Activated CD8-positive, alpha-beta T cell treated with anti-CD3 and anti-CD28 coated beads for 36 hours (primary cell): ENCODE measurements at regions not wholly inside any gene's neighbourhood (a gene's known extent, or its start where the extent isn't known, plus 50 kb on each side); places are given as distances from the start of the nearest gene placed in this dataset.

Source experiments
- ATAC-seq: fragments of 200-7000 bp; cut with Tn5 transposase; one replicate; pipeline ENCODE4 v1.10.0; 2021; ENCODE audit warnings: mild to moderate bottlenecking, moderate library complexity
- CTCF ChIA-PET: fragments of 350-600 bp; sonication (Branson Sonifier 250); formaldehyde crosslinking; loops from one replicate; lab custom pipeline; 2021; ENCODE audit warnings: antibody characterized with exemption; lab: Charles Lee
- POLR2A ChIA-PET: fragments of 350-600 bp; sonication (Branson Sonifier 250); formaldehyde crosslinking; loops from one replicate; lab custom pipeline; 2021; ENCODE audit warnings: antibody characterized with exemption; lab: Charles Lee
- DNase-seq: peaks from one replicate; pipeline ENCODE4 v3.0.0-alpha.2; 2020
- H3K27ac Mint-ChIP-seq: one replicate; pipeline ENCODE4 v1.8.0; 2021; ENCODE audit warnings: mild to moderate bottlenecking, mixed read lengths
- H3K27me3 Mint-ChIP-seq: one replicate; pipeline ENCODE4 v1.8.0; 2021; ENCODE audit warnings: mixed read lengths
- H3K36me3 Mint-ChIP-seq: one replicate; pipeline ENCODE4 v1.8.0; 2021; ENCODE audit warnings: low read depth, mixed read lengths
- H3K4me1 Mint-ChIP-seq: one replicate; pipeline ENCODE4 v1.8.0; 2021; ENCODE audit warnings: low read depth, mixed read lengths
- H3K4me3 Mint-ChIP-seq: one replicate; pipeline ENCODE4 v1.8.0; 2021; ENCODE audit warnings: mild to moderate bottlenecking, moderate library complexity, mixed read lengths
- H3K9me3 Mint-ChIP-seq: one replicate; pipeline ENCODE4 v1.8.0; 2021; ENCODE audit warnings: mixed read lengths
- intact Hi-C: fragments of 100-400 bp; cut with micrococcal nuclease; formaldehyde crosslinking; loops from one replicate; pipeline ENCODE4 v1.10.0; 2022
- TF ChIP-seq, protein P1 (sequence below): fragments of 200-600 bp; IDR thresholded peaks from one replicate; pipeline ENCODE4 v1.8.0; 2022; ENCODE audit warnings: antibody characterized with exemption, mild to moderate bottlenecking

GRCh38 chr3:72299321-72299802 lies 514.4 kb upstream of the PROK2 start:
- no peaks in the 10 kb centered on the region for H3K4me1 Mint-ChIP-seq
- H3K4me3 Mint-ChIP-seq, result no peak overlapping the region
- ChIA-PET POLR2A (interaction anchor here (0.7 kb wide), 1 partner anchor 20 kb away, joined by 3 read pairs; no protein-coding TSS in a partner anchor), CTCF (interaction anchor here (0.6 kb wide), 1 partner anchor 140 kb away, joined by 3 read pairs; no protein-coding TSS in a partner anchor)
- TF ChIP-seq, protein P1, sequence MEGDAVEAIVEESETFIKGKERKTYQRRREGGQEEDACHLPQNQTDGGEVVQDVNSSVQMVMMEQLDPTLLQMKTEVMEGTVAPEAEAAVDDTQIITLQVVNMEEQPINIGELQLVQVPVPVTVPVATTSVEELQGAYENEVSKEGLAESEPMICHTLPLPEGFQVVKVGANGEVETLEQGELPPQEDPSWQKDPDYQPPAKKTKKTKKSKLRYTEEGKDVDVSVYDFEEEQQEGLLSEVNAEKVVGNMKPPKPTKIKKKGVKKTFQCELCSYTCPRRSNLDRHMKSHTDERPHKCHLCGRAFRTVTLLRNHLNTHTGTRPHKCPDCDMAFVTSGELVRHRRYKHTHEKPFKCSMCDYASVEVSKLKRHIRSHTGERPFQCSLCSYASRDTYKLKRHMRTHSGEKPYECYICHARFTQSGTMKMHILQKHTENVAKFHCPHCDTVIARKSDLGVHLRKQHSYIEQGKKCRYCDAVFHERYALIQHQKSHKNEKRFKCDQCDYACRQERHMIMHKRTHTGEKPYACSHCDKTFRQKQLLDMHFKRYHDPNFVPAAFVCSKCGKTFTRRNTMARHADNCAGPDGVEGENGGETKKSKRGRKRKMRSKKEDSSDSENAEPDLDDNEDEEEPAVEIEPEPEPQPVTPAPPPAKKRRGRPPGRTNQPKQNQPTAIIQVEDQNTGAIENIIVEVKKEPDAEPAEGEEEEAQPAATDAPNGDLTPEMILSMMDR, result no peak
- no peaks in the 10 kb centered on the region for H3K27me3 Mint-ChIP-seq
- DNase-seq (no peak), ATAC-seq (no peak)
- no peaks in the 10 kb centered on the region for H3K9me3 Mint-ChIP-seq
- no peaks in the 10 kb centered on the region for H3K36me3 Mint-ChIP-seq
- no peak overlapping the region for H3K27ac Mint-ChIP-seq
- intact Hi-C loops, result no loop called here

GRCh38 chr3:72298201-72299152 lies 513.5 kb upstream of the PROK2 start:
- no peak for ATAC-seq
- no peak for DNase-seq
- intact Hi-C loops, result no loop called here
- TF ChIP-seq, protein P1, result no peak
- Mint-ChIP-seq H3K36me3 (no peaks in the 10 kb centered on the region), H3K27me3 (no peaks in the 10 kb centered on the region), H3K27ac (no peak overlapping the region), H3K4me3 (no peak overlapping the region), H3K9me3 (no peaks in the 10 kb centered on the region), H3K4me1 (no peaks in the 10 kb centered on the region)
- ChIA-PET POLR2A (interaction anchor here (1.4 kb wide), 1 partner anchor 21 kb away, joined by 3 read pairs; no protein-coding TSS in a partner anchor), CTCF (interaction anchor here (0.6 kb wide), 1 partner anchor 139 kb away, joined by 3 read pairs; no protein-coding TSS in a partner anchor)

DNA sequence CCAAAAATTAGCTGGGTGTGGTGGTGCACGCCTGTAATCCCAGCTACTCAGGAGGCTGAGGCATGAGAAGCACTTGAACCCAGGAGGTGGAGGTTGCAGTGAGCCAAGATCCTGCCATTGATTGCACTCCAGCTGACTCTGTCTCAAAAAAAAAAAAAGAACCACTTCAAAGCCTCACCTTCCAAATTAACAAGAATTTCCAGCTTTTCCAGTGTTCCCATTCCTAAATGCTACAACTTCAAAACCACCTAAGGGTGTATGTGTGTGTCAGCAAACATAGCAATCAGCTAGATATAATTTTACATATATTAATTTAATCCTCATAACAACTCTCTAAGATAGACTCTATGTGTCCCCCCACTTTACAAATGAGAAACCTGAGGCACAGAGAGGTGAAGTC lies 512.5 kb upstream of the PROK2 start:
- ChIA-PET POLR2A (interaction anchor here (1.4 kb wide), 1 partner anchor 20 kb away, joined by 3 read pairs; no protein-coding TSS in a partner anchor), CTCF (no interaction called here)
- TF ChIP-seq, protein P1, result no peak

GRCh38 chr3:72296477-72297111 lies 511.6 kb upstream of the PROK2 start:
- H3K4me3 Mint-ChIP-seq, result no peak overlapping the region
- DNase-seq, result no peak
- intact Hi-C loops, result no loop called here
- no peak overlapping the region for H3K27ac Mint-ChIP-seq
- ATAC-seq, result no peak
- ChIA-PET POLR2A (interaction anchor here (0.6 kb wide), 1 partner anchor 401 kb away, joined by 3 read pairs; no protein-coding TSS in a partner anchor), CTCF (no interaction called here)
- TF ChIP-seq, protein P1, result no peak
- no peaks in the 10 kb centered on the region for H3K9me3 Mint-ChIP-seq
- H3K4me1 Mint-ChIP-seq, result no peaks in the 10 kb centered on the region
- no peaks in the 10 kb centered on the region for H3K36me3 Mint-ChIP-seq
- peaks cover 2% of the 10 kb centered on the region for H3K27me3 Mint-ChIP-seq

More for the DNA sequence above, 512.5 kb upstream of the PROK2 start:
- ATAC-seq (no peak), DNase-seq (no peak)
- Mint-ChIP-seq H3K36me3 (no peaks in the 10 kb centered on the region), H3K9me3 (no peaks in the 10 kb centered on the region), H3K4me3 (no peak overlapping the region), H3K4me1 (no peaks in the 10 kb centered on the region), H3K27ac (no peak overlapping the region), H3K27me3 (no peaks in the 10 kb centered on the region)
- intact Hi-C loops, result no loop called here
